ENCODE measurements at regions not wholly inside any gene's neighbourhood (a gene's known extent, or its start where the extent isn't known, plus 50 kb on each side); places are given as distances from the start of the nearest gene placed in this dataset.

DNA sequence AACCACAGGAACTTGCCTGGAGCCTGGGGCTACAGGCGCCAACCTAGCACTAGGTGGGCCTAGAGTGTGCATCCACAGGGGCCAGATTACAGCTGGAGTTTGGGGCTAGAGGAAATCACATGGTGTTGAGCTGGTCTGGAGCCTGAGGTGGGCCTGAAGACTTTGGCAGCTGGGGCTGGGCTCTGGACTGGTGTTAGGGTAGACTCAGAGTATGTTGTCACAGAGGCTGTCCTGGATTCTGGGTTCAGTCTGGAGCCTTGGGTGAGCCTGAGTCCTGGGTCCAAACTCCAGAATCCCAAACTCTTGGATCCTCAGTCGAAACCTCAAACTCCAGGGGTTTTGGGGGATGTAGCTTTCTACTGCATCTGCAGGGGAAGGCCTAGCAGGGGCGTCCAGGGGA is 356.7 kb downstream of the FRK start (continued):
- TF ChIP-seq, protein P1, sequence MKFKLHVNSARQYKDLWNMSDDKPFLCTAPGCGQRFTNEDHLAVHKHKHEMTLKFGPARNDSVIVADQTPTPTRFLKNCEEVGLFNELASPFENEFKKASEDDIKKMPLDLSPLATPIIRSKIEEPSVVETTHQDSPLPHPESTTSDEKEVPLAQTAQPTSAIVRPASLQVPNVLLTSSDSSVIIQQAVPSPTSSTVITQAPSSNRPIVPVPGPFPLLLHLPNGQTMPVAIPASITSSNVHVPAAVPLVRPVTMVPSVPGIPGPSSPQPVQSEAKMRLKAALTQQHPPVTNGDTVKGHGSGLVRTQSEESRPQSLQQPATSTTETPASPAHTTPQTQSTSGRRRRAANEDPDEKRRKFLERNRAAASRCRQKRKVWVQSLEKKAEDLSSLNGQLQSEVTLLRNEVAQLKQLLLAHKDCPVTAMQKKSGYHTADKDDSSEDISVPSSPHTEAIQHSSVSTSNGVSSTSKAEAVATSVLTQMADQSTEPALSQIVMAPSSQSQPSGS (IDR thresholded peaks at IDR 0.05; ENCODE audit: low read length): no peak
- TF ChIP-seq KDM4A (IDR thresholded peaks at IDR 0.05; ENCODE audit: low read depth, low read length, severe bottlenecking) (no peak), POU5F1 (IDR thresholded peaks at IDR 0.05; ENCODE audit: low read depth, low read length) (no peak), PHF8 (conservative IDR thresholded peaks at IDR 0.05; ENCODE audit: low read depth, low read length) (no peak), HDAC6 (IDR thresholded peaks at IDR 0.05; ENCODE audit: low read depth, low read length) (no peak), CBX5 (IDR thresholded peaks at IDR 0.05; ENCODE audit: low read depth, low read length) (no peak), HDAC2 (IDR thresholded peaks at IDR 0.05; ENCODE audit: borderline replicate concordance in 1 of 2, low read depth in 2 of 2, low read length in 2 of 2) (no peak), SRF (IDR thresholded peaks at IDR 0.05; ENCODE audit: low read depth, low read length) (no peak)
